ENCODE measurements at regions not wholly inside any gene's neighbourhood (a gene's known extent, or its start where the extent isn't known, plus 50 kb on each side); places are given as distances from the start of the nearest gene placed in this dataset.
"Not testable (repeated sequence)": the region's sequence is repeated elsewhere in the genome, so short reads cannot be mapped to it uniquely, and the experiment has no call there.

GRCh38 chr2:234357666-234358065, 139.2 kb downstream of the ARL4C start:
- TF ChIP-seq, protein P1, sequence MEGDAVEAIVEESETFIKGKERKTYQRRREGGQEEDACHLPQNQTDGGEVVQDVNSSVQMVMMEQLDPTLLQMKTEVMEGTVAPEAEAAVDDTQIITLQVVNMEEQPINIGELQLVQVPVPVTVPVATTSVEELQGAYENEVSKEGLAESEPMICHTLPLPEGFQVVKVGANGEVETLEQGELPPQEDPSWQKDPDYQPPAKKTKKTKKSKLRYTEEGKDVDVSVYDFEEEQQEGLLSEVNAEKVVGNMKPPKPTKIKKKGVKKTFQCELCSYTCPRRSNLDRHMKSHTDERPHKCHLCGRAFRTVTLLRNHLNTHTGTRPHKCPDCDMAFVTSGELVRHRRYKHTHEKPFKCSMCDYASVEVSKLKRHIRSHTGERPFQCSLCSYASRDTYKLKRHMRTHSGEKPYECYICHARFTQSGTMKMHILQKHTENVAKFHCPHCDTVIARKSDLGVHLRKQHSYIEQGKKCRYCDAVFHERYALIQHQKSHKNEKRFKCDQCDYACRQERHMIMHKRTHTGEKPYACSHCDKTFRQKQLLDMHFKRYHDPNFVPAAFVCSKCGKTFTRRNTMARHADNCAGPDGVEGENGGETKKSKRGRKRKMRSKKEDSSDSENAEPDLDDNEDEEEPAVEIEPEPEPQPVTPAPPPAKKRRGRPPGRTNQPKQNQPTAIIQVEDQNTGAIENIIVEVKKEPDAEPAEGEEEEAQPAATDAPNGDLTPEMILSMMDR (IDR thresholded peaks at IDR 0.05; ENCODE audit: low read depth, low read length, missing control alignments), result no peak
- H3K4me3 ChIP-seq (replicated peaks; ENCODE audit: low read depth, low read length), result no peak overlapping the region
- DNase-seq (ENCODE audit: extremely low read depth, low read depth), result no peak

- TF ChIP-seq, protein P1 (IDR thresholded peaks at IDR 0.05; ENCODE audit: low read depth, low read length, missing control alignments), result no peak
- no peak overlapping the region for H3K4me3 ChIP-seq (replicated peaks; ENCODE audit: low read depth, low read length)
- no peak for DNase-seq (ENCODE audit: extremely low read depth, low read depth)
Observed at GRCh38 chr2:234355808-234356365, 141.0 kb downstream of the ARL4C start.

GRCh38 chr2:234355021-234355720, 141.7 kb downstream of the ARL4C start:
- H3K4me3 ChIP-seq (replicated peaks; ENCODE audit: low read depth, low read length), result no peak overlapping the region
- TF ChIP-seq, protein P1 (IDR thresholded peaks at IDR 0.05; ENCODE audit: low read depth, low read length, missing control alignments), result no peak
- no peak for DNase-seq (ENCODE audit: extremely low read depth, low read depth)

- TF ChIP-seq, protein P1 (IDR thresholded peaks at IDR 0.05; ENCODE audit: low read depth, low read length, missing control alignments), result no peak
- no peak for DNase-seq (ENCODE audit: extremely low read depth, low read depth)
- no peak overlapping the region for H3K4me3 ChIP-seq (replicated peaks; ENCODE audit: low read depth, low read length)
Observed at GRCh38 chr2:234352270-234352669, 144.6 kb downstream of the ARL4C start.

DNA sequence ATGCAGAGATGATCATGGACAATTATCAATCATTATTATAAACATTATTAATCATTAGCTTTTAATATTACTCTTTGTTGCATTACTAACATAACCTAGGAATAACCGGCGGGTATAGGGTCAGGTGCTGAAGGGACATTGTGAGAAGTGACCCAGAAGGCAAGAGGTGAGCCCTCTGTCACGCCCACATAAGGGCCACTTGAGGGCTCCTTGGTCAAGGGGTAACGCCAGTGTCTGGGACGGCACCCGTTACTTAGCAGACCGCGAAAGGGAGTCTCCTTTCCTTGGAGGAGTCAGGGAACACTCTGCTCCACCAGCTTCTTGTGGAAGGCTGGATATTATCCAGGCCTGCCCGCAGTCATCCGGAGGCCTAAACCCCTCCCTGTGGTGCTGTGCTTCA, 145.0 kb downstream of the ARL4C start:
- not testable (repeated sequence) for H3K4me3 ChIP-seq (replicated peaks; ENCODE audit: low read depth, low read length); DNase-seq (ENCODE audit: extremely low read depth, low read depth)

- no peak for DNase-seq (ENCODE audit: extremely low read depth, low read depth)
- no peak overlapping the region for H3K4me3 ChIP-seq (replicated peaks; ENCODE audit: low read depth, low read length)
- TF ChIP-seq, protein P1 (IDR thresholded peaks at IDR 0.05; ENCODE audit: low read depth, low read length, missing control alignments), result no peak
Observed at GRCh38 chr2:234348081-234348480, 148.8 kb downstream of the ARL4C start.

DNA sequence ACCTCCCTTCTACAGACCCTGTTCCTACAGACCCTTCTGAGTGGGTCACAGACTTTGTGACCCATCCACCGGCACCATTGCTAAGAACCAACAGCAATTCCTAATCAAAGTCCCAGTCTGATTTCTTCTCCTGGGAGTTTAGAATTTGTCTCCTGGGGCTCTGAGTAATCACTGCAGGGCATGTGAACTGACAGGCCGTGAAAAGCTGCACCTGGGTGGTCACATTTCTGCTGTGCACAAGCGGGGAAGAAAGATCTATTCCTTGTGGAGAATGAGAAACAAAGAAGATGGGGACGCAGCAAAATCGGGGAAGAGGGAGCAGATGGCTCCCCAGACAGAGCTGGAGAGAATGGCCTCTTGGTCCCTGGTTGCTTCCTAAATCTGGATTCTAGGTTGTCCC, 151.0 kb downstream of the ARL4C start:
- no peak overlapping the region for H3K4me3 ChIP-seq (replicated peaks; ENCODE audit: low read depth, low read length)
- no peak for DNase-seq (ENCODE audit: extremely low read depth, low read depth)
- TF ChIP-seq, protein P1 (IDR thresholded peaks at IDR 0.05; ENCODE audit: low read depth, low read length, missing control alignments), result no peak

Data from HFF-Myc (cell line).